GM21825 (cell line): ENCODE measurements at regions not wholly inside any gene's neighbourhood (a gene's known extent, or its start where the extent isn't known, plus 50 kb on each side); places are given as distances from the start of the nearest gene placed in this dataset.

Experiments
- ATAC-seq: cut with Tn5 transposase; IDR thresholded peaks from one replicate; pipeline ENCODE4 v1.9.1; 2021; ENCODE audit warnings: mild to moderate bottlenecking, moderate library complexity; ENCODE audit not compliant: unreplicated experiment

- ATAC-seq = no peak
Observed at GRCh38 chr1:209376774-209377173, 206.7 kb upstream of the CAMK1G start.

GRCh38 chr1:209377995-209378394, 205.5 kb upstream of the CAMK1G start:
- ATAC-seq = no peak

- ATAC-seq = no peak
Observed at GRCh38 chr1:209379280-209379679, 204.2 kb upstream of the CAMK1G start.

GRCh38 chr1:209380420-209380819, 203.1 kb upstream of the CAMK1G start:
- no peak for ATAC-seq

- ATAC-seq = no peak
Observed at GRCh38 chr1:209382231-209383100, 201.0 kb upstream of the CAMK1G start.

- no peak for ATAC-seq
Observed at GRCh38 chr1:209383422-209383821, 200.1 kb upstream of the CAMK1G start.

- no peak for ATAC-seq
Observed at GRCh38 chr1:209383907-209384709, 199.4 kb upstream of the CAMK1G start.

- ATAC-seq = no peak
Observed at GRCh38 chr1:209384710-209385550, 198.6 kb upstream of the CAMK1G start.

GRCh38 chr1:209386156-209386555, 197.4 kb upstream of the CAMK1G start:
- no peak for ATAC-seq

GRCh38 chr1:209387271-209387968, 196.1 kb upstream of the CAMK1G start:
- no peak for ATAC-seq

GRCh38 chr1:209387969-209388329, 195.6 kb upstream of the CAMK1G start:
- ATAC-seq = no peak

GRCh38 chr1:209388358-209388757, 195.2 kb upstream of the CAMK1G start:
- no peak for ATAC-seq

- ATAC-seq = no peak
Observed at GRCh38 chr1:209389258-209389657, 194.3 kb upstream of the CAMK1G start.

GRCh38 chr1:209389975-209390374, 193.5 kb upstream of the CAMK1G start:
- ATAC-seq = no peak

GRCh38 chr1:209390764-209391163, 192.8 kb upstream of the CAMK1G start:
- ATAC-seq = no peak

- no peak for ATAC-seq
Observed at GRCh38 chr1:209391792-209392191, 191.7 kb upstream of the CAMK1G start.

GRCh38 chr1:209395169-209395568, 188.3 kb upstream of the CAMK1G start:
- ATAC-seq = no peak

GRCh38 chr1:209397371-209397770, 186.1 kb upstream of the CAMK1G start:
- ATAC-seq = no peak

GRCh38 chr1:209397910-209398309, 185.6 kb upstream of the CAMK1G start:
- no peak for ATAC-seq

- ATAC-seq = no peak
Observed at GRCh38 chr1:209398313-209398991, 185.1 kb upstream of the CAMK1G start.
